Activated T-cell treated with anti-CD3 and anti-CD28 coated beads, Interleukin-2, amount 50 U/mL, for 72 hours (primary cell): ENCODE measurements at regions not wholly inside any gene's neighbourhood (a gene's known extent, or its start where the extent isn't known, plus 50 kb on each side); places are given as distances from the start of the nearest gene placed in this dataset.

Experiments used
- ATAC-seq, 2 donors: fragments of 150-1000 bp; cut with Tn5 transposase; replicated peaks in 1 of 2; 2 replicates each; pipeline ENCODE4 v1.10.0; 2021; ENCODE audit warnings: moderate library complexity in 2 of 2, mild to moderate bottlenecking in 1 of 2
- DNase-seq, 2 donors: peaks; one replicate each; pipeline ENCODE4 v3.0.0; 2021 to 2022; ENCODE audit warnings: mixed read lengths in 1 of 2
- H3K27ac Mint-ChIP-seq: one replicate; pipeline ENCODE4 v1.8.0; 2022; ENCODE audit warnings: mild to moderate bottlenecking, moderate library complexity, mixed read lengths
- H3K27me3 Mint-ChIP-seq: one replicate; pipeline ENCODE4 v1.8.0; 2022; ENCODE audit warnings: low read depth, mixed read lengths
- H3K36me3 Mint-ChIP-seq, 2 donors: one replicate each; pipeline ENCODE4 v1.8.0; 2022; ENCODE audit warnings: mixed read lengths in 2 of 2, mild to moderate bottlenecking in 1 of 2; ENCODE audit not compliant: insufficient read depth in 2 of 2
- H3K4me1 Mint-ChIP-seq: one replicate; pipeline ENCODE4 v1.8.0; 2022; ENCODE audit warnings: low read depth, mixed read lengths
- H3K4me3 Mint-ChIP-seq, 2 donors: one replicate each; pipeline ENCODE4 v1.8.0; 2022; ENCODE audit warnings: mild to moderate bottlenecking in 2 of 2, mixed read lengths in 2 of 2, moderate library complexity in 2 of 2
- H3K9me3 Mint-ChIP-seq, 2 donors: one replicate each; pipeline ENCODE4 v1.8.0; 2022; ENCODE audit warnings: mixed read lengths in 2 of 2

GRCh38 chr2:211259831-211260476 is 703.6 kb downstream of the CPS1 start:
- Mint-ChIP-seq H3K9me3 (peaks cover 5 to 6% of the 10 kb centered on the region in 2 donors), H3K27me3 (no peaks in the 10 kb centered on the region), H3K4me3 (no peak overlapping the region), H3K36me3 (no peaks in the 10 kb centered on the region), H3K27ac (no peak overlapping the region), H3K4me1 (no peaks in the 10 kb centered on the region)
- DNase-seq (no peak), ATAC-seq (no peak)

GRCh38 chr2:211270257-211270656 is 713.9 kb downstream of the CPS1 start:
- Mint-ChIP-seq H3K9me3 (peaks cover 2 to 9% of the 10 kb centered on the region in 2 donors), H3K27ac (no peak overlapping the region), H3K27me3 (no peaks in the 10 kb centered on the region), H3K36me3 (no peaks in the 10 kb centered on the region), H3K4me1 (no peaks in the 10 kb centered on the region), H3K4me3 (no peak overlapping the region)
- ATAC-seq (no peak), DNase-seq (no peak)

- Mint-ChIP-seq H3K27ac (no peak overlapping the region), H3K27me3 (no peaks in the 10 kb centered on the region), H3K36me3 (no peaks in the 10 kb centered on the region), H3K4me1 (no peaks in the 10 kb centered on the region), H3K4me3 (no peak overlapping the region), H3K9me3 (peaks cover 2 to 6% of the 10 kb centered on the region in 2 donors)
- DNase-seq (no peak), ATAC-seq (no peak)
These were observed 725.2 kb downstream of the CPS1 start for GRCh38 chr2:211281430-211282073.

- ATAC-seq = no peak
- peaks cover 2 to 4% of the 10 kb centered on the region in 2 donors for H3K9me3 Mint-ChIP-seq
- H3K27me3 Mint-ChIP-seq = no peaks in the 10 kb centered on the region
- H3K4me1 Mint-ChIP-seq = no peaks in the 10 kb centered on the region
- H3K36me3 Mint-ChIP-seq = no peaks in the 10 kb centered on the region
- no peak overlapping the region for H3K4me3 Mint-ChIP-seq
- H3K27ac Mint-ChIP-seq = no peak overlapping the region
- no peak for DNase-seq
These were observed 746.3 kb downstream of the CPS1 start for GRCh38 chr2:211302676-211303075.

- peaks cover 2 to 4% of the 10 kb centered on the region in 2 donors for H3K9me3 Mint-ChIP-seq
- H3K4me1 Mint-ChIP-seq = no peaks in the 10 kb centered on the region
- no peaks in the 10 kb centered on the region for H3K27me3 Mint-ChIP-seq
- ATAC-seq (no peak), DNase-seq (no peak)
- no peak overlapping the region for H3K27ac Mint-ChIP-seq
- no peaks in the 10 kb centered on the region for H3K36me3 Mint-ChIP-seq
- no peak overlapping the region for H3K4me3 Mint-ChIP-seq
These were observed 750.5 kb downstream of the CPS1 start for GRCh38 chr2:211306929-211307328.
